Type B pancreatic cell (in vitro differentiated cells): ENCODE measurements at regions not wholly inside any gene's neighbourhood (a gene's known extent, or its start where the extent isn't known, plus 50 kb on each side); places are given as distances from the start of the nearest gene placed in this dataset.

Experiments
- DNase-seq: peaks from one replicate; pipeline ENCODE4 v3.0.0; 2021; ENCODE audit warnings: mixed read lengths; ENCODE audit not compliant: unreplicated experiment; ENCODE audit errors: extremely low spot score
- H3K27ac Mint-ChIP-seq: 2 replicates; pipeline ENCODE4 v1.8.0; 2021; ENCODE audit warnings: mild to moderate bottlenecking, mixed read lengths
- H3K27me3 Mint-ChIP-seq: 2 replicates; pipeline ENCODE4 v1.8.0; 2021; ENCODE audit warnings: mixed read lengths
- H3K36me3 Mint-ChIP-seq: 2 replicates; pipeline ENCODE4 v1.8.0; 2021; ENCODE audit warnings: mixed read lengths
- H3K4me1 Mint-ChIP-seq: one replicate; pipeline ENCODE4 v1.8.0; 2021; ENCODE audit warnings: mixed read lengths; ENCODE audit not compliant: unreplicated experiment
- H3K4me3 Mint-ChIP-seq: 2 replicates; pipeline ENCODE4 v1.8.0; 2021; ENCODE audit warnings: mild to moderate bottlenecking, mixed read lengths
- H3K9me3 Mint-ChIP-seq: 2 replicates; pipeline ENCODE4 v1.8.0; 2021; ENCODE audit warnings: mixed read lengths
- TF ChIP-seq, protein P1 (sequence below): fragments of 200-600 bp; sonication (generic); conservative IDR thresholded peaks from 2 replicates; pipeline ENCODE4 v1.5.0; 2021; ENCODE audit warnings: antibody characterized with exemption, mild to moderate bottlenecking

DNA sequence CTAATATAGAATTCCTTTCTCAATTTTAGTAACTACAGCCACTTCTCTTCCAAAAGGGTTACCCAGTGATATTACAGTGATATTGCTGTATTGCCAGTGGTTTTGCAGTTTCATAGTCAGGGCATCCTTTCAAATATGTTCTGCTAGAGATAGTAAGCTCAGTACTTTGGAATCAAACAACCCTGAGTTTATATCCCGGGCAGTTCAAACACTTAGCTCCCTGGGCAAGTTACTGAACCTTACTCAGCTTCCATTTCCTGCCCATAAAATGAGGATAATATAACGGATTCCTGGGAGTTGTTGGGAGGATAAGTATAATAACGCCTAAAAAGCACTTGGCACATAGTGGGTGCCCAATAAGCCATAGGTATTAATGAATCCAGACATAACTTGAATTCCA is 212.6 kb upstream of the PARD3B start:
- no peak overlapping the region for H3K4me3 Mint-ChIP-seq
- TF ChIP-seq, protein P1, sequence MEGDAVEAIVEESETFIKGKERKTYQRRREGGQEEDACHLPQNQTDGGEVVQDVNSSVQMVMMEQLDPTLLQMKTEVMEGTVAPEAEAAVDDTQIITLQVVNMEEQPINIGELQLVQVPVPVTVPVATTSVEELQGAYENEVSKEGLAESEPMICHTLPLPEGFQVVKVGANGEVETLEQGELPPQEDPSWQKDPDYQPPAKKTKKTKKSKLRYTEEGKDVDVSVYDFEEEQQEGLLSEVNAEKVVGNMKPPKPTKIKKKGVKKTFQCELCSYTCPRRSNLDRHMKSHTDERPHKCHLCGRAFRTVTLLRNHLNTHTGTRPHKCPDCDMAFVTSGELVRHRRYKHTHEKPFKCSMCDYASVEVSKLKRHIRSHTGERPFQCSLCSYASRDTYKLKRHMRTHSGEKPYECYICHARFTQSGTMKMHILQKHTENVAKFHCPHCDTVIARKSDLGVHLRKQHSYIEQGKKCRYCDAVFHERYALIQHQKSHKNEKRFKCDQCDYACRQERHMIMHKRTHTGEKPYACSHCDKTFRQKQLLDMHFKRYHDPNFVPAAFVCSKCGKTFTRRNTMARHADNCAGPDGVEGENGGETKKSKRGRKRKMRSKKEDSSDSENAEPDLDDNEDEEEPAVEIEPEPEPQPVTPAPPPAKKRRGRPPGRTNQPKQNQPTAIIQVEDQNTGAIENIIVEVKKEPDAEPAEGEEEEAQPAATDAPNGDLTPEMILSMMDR, result no peak
- no peaks in the 10 kb centered on the region for H3K9me3 Mint-ChIP-seq
- no peaks in the 10 kb centered on the region for H3K36me3 Mint-ChIP-seq
- DNase-seq, result no peak
- peaks cover 18% of the 10 kb centered on the region for H3K4me1 Mint-ChIP-seq
- H3K27ac Mint-ChIP-seq, result no peak overlapping the region
- H3K27me3 Mint-ChIP-seq, result no peaks in the 10 kb centered on the region

DNA sequence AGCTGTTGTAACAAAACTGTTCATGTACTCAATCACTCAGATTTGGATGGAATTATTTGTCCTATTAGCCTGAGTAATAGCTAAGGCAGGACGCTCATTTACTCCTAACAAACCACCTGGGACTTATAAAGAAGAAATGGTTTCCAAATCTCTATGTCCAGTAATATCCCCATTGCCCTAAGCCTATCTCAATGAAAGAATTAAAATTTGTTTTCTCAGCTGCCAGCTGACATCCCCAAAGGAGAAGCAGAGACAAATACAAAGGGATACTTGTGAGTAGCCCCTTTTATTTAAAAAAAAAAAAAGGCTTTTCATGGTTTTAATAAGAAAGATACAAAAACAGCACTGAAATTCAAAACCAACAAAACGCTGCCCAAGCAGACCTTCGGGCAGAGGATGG is 211.4 kb upstream of the PARD3B start:
- no peak overlapping the region for H3K4me3 Mint-ChIP-seq
- TF ChIP-seq, protein P1, result no peak
- no peak for DNase-seq

DNA sequence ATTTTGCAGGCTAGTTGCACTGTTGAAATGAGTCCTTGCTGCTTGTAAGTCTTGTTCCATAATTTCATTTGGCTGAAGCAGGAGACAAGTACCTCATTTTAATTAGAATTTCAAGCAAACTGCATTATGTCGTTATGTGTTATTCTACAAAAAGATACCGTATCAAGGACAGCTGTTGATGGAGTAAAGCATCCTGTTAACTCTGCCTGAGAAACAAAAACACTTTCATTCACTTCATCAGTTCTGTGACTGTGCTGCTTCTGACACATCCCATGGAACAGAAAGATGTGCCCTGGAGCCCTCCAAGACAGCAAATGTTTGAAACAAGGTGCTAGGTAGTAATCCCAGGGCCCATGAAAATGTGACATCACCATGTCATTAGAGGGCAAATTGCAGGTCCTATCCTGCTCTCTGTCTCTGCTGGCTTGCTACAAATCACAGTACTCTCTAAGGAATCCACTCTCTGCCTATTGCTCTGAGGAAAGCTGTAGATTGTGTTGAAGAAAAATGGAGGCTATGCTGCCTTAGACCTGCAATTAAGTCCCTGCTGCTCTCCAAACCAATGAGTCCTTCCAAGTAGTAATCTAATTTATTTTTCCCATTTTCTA is 209.7 kb upstream of the PARD3B start:
- peaks cover 6% of the 10 kb centered on the region for H3K9me3 Mint-ChIP-seq
- peaks cover 18% of the 10 kb centered on the region for H3K4me1 Mint-ChIP-seq
- no peak overlapping the region for H3K4me3 Mint-ChIP-seq
- DNase-seq, result no peak
- no peaks in the 10 kb centered on the region for H3K36me3 Mint-ChIP-seq
- no peaks in the 10 kb centered on the region for H3K27me3 Mint-ChIP-seq
- H3K27ac Mint-ChIP-seq, result no peak overlapping the region
- TF ChIP-seq, protein P1, result no peak

More for the DNA sequence above, 211.4 kb upstream of the PARD3B start:
- H3K9me3 Mint-ChIP-seq, result no peaks in the 10 kb centered on the region
- H3K36me3 Mint-ChIP-seq, result no peaks in the 10 kb centered on the region
- H3K27ac Mint-ChIP-seq, result no peak overlapping the region
- H3K4me1 Mint-ChIP-seq, result peaks cover 23% of the 10 kb centered on the region
- no peaks in the 10 kb centered on the region for H3K27me3 Mint-ChIP-seq

DNA sequence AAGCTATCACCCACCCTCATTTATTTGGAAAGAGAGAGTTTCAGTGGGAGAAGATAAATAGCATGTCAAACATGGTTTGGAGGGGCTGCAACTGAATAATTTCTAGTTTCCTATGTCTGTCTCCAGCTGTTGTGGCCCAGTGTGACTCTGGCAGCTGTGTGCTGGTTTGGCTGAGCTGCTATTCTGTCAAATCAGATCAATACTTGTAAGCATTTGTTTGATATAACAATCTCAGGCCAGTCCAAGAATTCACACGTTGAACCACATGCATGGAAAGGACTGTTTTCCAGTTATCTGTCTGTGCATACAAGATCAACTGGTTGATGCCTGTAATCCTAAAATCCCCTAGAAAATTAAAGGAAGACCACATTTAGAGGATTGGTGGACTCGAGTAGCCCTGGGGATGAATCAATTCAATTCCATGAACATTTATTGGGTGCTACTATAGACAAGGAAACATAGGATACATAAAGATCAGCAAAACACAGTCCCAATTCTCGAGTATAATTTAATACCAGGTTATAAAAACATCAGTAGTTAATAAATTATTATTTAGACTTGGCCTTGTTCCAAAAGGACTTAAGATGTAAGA is 209.0 kb upstream of the PARD3B start:
- Mint-ChIP-seq H3K27ac (no peak overlapping the region), H3K36me3 (no peaks in the 10 kb centered on the region)
- TF ChIP-seq, protein P1, result no peak

DNA sequence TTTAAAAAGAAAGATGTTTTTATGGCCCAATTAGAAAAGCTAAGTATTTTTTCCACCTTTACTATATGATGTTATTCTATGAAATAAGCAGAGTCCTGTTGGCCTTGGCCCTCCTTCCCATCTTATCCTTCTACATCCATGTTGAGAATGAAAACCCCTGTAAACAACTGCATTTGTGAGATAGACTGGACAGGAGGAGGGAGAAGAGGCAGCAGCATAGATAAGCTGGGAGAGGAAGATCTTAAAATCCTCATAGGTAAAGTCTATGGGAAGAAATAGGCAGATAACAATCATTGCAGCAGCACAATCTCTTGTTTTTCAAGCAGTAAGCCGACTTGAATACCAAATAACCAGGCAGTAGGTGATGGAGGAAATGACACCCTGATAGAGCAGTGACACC is 207.6 kb upstream of the PARD3B start:
- Mint-ChIP-seq H3K9me3 (peaks cover 6% of the 10 kb centered on the region), H3K36me3 (no peaks in the 10 kb centered on the region), H3K27ac (no peak overlapping the region), H3K4me1 (peaks cover 18% of the 10 kb centered on the region), H3K27me3 (no peaks in the 10 kb centered on the region), H3K4me3 (no peak overlapping the region)
- TF ChIP-seq, protein P1, result no peak
- no peak for DNase-seq

More for the DNA sequence above, 209.0 kb upstream of the PARD3B start:
- Mint-ChIP-seq H3K4me1 (peaks cover 18% of the 10 kb centered on the region), H3K9me3 (peaks cover 6% of the 10 kb centered on the region), H3K27me3 (no peaks in the 10 kb centered on the region), H3K4me3 (no peak overlapping the region)
- DNase-seq, result no peak
